ENCODE measurements at regions not wholly inside any gene's neighbourhood (a gene's known extent, or its start where the extent isn't known, plus 50 kb on each side); places are given as distances from the start of the nearest gene placed in this dataset.

DNA sequence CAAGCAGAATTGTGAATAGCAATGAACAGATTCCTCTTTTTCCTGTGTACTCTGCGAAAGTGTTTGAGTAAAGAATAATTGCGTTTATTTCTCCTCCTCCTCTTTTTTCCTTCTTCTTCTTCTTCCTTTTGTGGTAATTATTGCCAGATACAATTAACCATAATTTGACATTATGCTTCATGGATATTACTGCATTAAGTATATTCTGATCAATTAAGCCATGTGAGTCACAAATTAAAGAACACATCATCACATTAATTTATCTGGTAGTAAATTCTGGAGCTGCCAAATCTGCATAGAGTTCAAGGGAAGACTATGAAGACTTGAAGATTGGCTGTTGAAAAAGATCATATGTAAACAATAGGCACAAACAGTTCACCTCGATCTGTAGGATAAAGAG lies 72.9 kb upstream of the TFPI start (continued):
- TF ChIP-seq, protein P1, sequence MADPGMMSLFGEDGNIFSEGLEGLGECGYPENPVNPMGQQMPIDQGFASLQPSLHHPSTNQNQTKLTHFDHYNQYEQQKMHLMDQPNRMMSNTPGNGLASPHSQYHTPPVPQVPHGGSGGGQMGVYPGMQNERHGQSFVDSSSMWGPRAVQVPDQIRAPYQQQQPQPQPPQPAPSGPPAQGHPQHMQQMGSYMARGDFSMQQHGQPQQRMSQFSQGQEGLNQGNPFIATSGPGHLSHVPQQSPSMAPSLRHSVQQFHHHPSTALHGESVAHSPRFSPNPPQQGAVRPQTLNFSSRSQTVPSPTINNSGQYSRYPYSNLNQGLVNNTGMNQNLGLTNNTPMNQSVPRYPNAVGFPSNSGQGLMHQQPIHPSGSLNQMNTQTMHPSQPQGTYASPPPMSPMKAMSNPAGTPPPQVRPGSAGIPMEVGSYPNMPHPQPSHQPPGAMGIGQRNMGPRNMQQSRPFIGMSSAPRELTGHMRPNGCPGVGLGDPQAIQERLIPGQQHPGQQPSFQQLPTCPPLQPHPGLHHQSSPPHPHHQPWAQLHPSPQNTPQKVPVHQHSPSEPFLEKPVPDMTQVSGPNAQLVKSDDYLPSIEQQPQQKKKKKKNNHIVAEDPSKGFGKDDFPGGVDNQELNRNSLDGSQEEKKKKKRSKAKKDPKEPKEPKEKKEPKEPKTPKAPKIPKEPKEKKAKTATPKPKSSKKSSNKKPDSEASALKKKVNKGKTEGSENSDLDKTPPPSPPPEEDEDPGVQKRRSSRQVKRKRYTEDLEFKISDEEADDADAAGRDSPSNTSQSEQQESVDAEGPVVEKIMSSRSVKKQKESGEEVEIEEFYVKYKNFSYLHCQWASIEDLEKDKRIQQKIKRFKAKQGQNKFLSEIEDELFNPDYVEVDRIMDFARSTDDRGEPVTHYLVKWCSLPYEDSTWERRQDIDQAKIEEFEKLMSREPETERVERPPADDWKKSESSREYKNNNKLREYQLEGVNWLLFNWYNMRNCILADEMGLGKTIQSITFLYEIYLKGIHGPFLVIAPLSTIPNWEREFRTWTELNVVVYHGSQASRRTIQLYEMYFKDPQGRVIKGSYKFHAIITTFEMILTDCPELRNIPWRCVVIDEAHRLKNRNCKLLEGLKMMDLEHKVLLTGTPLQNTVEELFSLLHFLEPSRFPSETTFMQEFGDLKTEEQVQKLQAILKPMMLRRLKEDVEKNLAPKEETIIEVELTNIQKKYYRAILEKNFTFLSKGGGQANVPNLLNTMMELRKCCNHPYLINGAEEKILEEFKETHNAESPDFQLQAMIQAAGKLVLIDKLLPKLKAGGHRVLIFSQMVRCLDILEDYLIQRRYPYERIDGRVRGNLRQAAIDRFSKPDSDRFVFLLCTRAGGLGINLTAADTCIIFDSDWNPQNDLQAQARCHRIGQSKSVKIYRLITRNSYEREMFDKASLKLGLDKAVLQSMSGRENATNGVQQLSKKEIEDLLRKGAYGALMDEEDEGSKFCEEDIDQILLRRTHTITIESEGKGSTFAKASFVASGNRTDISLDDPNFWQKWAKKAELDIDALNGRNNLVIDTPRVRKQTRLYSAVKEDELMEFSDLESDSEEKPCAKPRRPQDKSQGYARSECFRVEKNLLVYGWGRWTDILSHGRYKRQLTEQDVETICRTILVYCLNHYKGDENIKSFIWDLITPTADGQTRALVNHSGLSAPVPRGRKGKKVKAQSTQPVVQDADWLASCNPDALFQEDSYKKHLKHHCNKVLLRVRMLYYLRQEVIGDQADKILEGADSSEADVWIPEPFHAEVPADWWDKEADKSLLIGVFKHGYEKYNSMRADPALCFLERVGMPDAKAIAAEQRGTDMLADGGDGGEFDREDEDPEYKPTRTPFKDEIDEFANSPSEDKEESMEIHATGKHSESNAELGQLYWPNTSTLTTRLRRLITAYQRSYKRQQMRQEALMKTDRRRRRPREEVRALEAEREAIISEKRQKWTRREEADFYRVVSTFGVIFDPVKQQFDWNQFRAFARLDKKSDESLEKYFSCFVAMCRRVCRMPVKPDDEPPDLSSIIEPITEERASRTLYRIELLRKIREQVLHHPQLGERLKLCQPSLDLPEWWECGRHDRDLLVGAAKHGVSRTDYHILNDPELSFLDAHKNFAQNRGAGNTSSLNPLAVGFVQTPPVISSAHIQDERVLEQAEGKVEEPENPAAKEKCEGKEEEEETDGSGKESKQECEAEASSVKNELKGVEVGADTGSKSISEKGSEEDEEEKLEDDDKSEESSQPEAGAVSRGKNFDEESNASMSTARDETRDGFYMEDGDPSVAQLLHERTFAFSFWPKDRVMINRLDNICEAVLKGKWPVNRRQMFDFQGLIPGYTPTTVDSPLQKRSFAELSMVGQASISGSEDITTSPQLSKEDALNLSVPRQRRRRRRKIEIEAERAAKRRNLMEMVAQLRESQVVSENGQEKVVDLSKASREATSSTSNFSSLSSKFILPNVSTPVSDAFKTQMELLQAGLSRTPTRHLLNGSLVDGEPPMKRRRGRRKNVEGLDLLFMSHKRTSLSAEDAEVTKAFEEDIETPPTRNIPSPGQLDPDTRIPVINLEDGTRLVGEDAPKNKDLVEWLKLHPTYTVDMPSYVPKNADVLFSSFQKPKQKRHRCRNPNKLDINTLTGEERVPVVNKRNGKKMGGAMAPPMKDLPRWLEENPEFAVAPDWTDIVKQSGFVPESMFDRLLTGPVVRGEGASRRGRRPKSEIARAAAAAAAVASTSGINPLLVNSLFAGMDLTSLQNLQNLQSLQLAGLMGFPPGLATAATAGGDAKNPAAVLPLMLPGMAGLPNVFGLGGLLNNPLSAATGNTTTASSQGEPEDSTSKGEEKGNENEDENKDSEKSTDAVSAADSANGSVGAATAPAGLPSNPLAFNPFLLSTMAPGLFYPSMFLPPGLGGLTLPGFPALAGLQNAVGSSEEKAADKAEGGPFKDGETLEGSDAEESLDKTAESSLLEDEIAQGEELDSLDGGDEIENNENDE (IDR thresholded peaks at IDR 0.05; ENCODE audit: insufficient replicate concordance, low read length) = no peak
- TF ChIP-seq PHF8 (conservative IDR thresholded peaks at IDR 0.05; ENCODE audit: low read depth, low read length) (no peak), TCF12 (IDR thresholded peaks at IDR 0.05; ENCODE audit: low read depth, low read length) (no peak), JUND (IDR thresholded peaks at IDR 0.05; ENCODE audit: low read length) (no peak), BACH1 (IDR thresholded peaks at IDR 0.05; ENCODE audit: low read length) (no peak)

All from H1 (cell line).